ENCODE measurements at regions not wholly inside any gene's neighbourhood (a gene's known extent, or its start where the extent isn't known, plus 50 kb on each side); places are given as distances from the start of the nearest gene placed in this dataset.

DNA sequence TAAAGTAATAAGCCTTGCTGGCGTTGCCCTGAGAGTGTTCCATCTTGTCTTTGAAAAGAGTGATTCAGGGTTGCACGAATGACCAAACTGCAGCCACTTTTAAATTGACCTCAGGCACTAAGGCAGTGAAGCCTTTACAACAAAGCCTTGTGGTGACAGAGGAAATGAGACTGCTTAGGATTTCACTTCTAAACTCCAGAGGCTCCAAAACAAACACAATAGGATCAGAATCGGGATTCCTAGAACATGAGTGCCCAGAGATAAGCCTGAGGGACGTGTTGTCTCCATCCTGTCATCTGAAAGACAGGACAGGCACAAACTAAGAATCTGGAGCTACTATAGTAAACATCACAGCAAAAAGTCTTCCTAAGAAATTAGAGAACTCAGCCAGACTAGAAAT lies 405.2 kb downstream of the PPARGC1A start:
- no peak overlapping the region for H3K9ac ChIP-seq (ENCODE audit: low read length)
- no peak overlapping the region for H2AFZ ChIP-seq (ENCODE audit: low read length)
- no peak overlapping the region for H3K4me2 ChIP-seq (ENCODE audit: low read depth, low read length, poor library complexity, severe bottlenecking)
- no peaks in the 10 kb centered on the region for H3K36me3 ChIP-seq (ENCODE audit: insufficient read depth, low read length)
- H3K4me3 ChIP-seq (ENCODE audit: low read length), result no peak overlapping the region
- no peaks in the 10 kb centered on the region for H3K9me2 ChIP-seq (replicated peaks; ENCODE audit: insufficient read depth, low read length)
- H3K4me1 ChIP-seq (ENCODE audit: low read length), result no peaks in the 10 kb centered on the region
- no peaks in the 10 kb centered on the region for H3K79me2 ChIP-seq (ENCODE audit: low read length)
- H3K9me3 ChIP-seq (ENCODE audit: low read length), result no peaks in the 10 kb centered on the region
- no peak overlapping the region for H3K27ac ChIP-seq (ENCODE audit: low read length)
- H3K27me3 ChIP-seq (ENCODE audit: low read length), result no peaks in the 10 kb centered on the region
- DNase-seq, result no peak
- H4K20me1 ChIP-seq (ENCODE audit: insufficient read depth, low read depth, low read length), result no peaks in the 10 kb centered on the region

DNA sequence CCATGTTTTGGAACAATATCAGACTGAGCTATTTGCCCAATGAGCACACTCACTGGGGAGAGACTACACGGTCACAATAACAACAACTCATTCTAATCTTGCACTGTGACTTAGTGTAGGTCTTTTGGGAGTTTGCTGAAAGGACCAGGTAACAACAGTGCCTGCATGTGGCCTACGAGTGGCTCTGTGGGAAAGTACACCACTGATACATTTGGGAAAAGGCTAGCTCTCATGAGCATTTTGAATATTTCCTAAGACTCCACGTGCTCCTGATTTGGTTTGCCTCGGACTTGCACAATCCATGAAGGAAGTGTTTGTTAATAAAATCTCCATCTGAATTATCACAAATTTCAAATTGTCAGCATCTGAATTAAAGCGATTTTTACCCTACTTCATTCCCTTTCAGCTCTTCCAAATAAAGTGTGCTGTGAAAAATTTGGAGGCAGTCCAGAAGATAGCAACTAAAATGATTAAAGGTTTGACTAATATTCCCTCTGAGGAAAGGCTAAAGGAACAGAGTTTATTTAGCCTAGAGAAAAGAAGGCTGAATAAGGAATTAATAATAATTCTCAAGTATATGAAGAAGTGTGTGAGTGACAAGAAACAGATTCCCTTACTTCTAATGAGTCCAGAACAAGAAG lies 406.4 kb downstream of the PPARGC1A start:
- Histone ChIP-seq H3K9ac (ENCODE audit: low read length) (no peak overlapping the region), H4K20me1 (ENCODE audit: insufficient read depth, low read depth, low read length) (no peaks in the 10 kb centered on the region), H3K27me3 (ENCODE audit: low read length) (no peaks in the 10 kb centered on the region), H3K36me3 (ENCODE audit: insufficient read depth, low read length) (no peaks in the 10 kb centered on the region), H3K4me2 (ENCODE audit: low read depth, low read length, poor library complexity, severe bottlenecking) (no peak overlapping the region), H3K4me3 (ENCODE audit: low read length) (no peak overlapping the region), H3K9me2 (replicated peaks; ENCODE audit: insufficient read depth, low read length) (no peaks in the 10 kb centered on the region), H3K4me1 (ENCODE audit: low read length) (no peaks in the 10 kb centered on the region), H3K27ac (ENCODE audit: low read length) (no peak overlapping the region), H3K9me3 (ENCODE audit: low read length) (no peaks in the 10 kb centered on the region), H3K79me2 (ENCODE audit: low read length) (no peaks in the 10 kb centered on the region), H2AFZ (ENCODE audit: low read length) (no peak overlapping the region)
- no peak for DNase-seq

DNA sequence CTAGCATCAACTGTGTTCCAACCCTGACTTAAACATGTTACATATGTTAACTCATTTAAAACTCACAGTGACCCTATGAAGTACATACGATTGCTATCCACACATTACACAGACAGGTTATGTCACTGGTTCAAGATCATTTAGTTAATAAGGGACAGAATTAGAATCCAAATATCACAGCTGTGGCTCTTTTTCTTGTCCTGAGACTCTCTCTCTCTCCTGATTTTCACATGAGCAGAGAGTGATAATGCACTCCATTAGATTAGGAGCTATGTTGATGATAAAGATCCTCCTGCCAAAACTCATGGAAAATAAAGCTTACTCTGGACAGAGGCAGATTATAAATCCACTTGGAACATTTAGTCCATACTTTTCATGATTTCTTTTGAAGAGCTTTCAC lies 408.3 kb downstream of the PPARGC1A start:
- Histone ChIP-seq H3K79me2 (ENCODE audit: low read length) (no peaks in the 10 kb centered on the region), H3K36me3 (ENCODE audit: insufficient read depth, low read length) (no peaks in the 10 kb centered on the region)

DNA sequence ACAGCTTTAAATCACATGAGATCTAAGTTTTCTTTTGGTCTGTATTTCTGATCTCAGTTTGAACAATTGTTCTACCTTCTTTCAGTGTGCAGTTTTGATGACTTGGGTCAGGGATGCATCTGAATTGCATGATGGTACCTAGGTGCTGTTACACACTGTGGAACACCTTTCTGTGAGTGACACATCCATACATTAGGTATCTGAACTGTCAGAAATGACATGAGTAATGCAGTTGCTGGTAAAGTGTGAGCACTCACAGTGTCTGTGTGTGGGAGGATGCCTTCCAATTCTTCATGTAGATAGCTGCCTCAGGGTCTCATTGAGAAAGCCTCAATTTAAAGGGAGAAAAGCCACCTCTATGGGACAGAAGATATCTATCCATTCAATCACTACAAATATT lies 411.9 kb downstream of the PPARGC1A start:
- DNase-seq, result no peak
- H3K79me2 ChIP-seq (ENCODE audit: low read length), result no peaks in the 10 kb centered on the region
- no peak overlapping the region for H2AFZ ChIP-seq (ENCODE audit: low read length)
- H3K9me3 ChIP-seq (ENCODE audit: low read length), result no peaks in the 10 kb centered on the region
- no peaks in the 10 kb centered on the region for H3K4me1 ChIP-seq (ENCODE audit: low read length)
- H3K9me2 ChIP-seq (replicated peaks; ENCODE audit: insufficient read depth, low read length), result no peaks in the 10 kb centered on the region
- no peaks in the 10 kb centered on the region for H3K36me3 ChIP-seq (ENCODE audit: insufficient read depth, low read length)
- no peak overlapping the region for H3K4me3 ChIP-seq (ENCODE audit: low read length)
- H3K4me2 ChIP-seq (ENCODE audit: low read depth, low read length, poor library complexity, severe bottlenecking), result no peak overlapping the region
- H3K27ac ChIP-seq (ENCODE audit: low read length), result no peak overlapping the region
- H3K27me3 ChIP-seq (ENCODE audit: low read length), result no peaks in the 10 kb centered on the region
- H3K9ac ChIP-seq (ENCODE audit: low read length), result no peak overlapping the region
- no peaks in the 10 kb centered on the region for H4K20me1 ChIP-seq (ENCODE audit: insufficient read depth, low read depth, low read length)

More for the DNA sequence above, 408.3 kb downstream of the PPARGC1A start:
- Histone ChIP-seq H3K9me3 (ENCODE audit: low read length) (no peaks in the 10 kb centered on the region), H3K4me1 (ENCODE audit: low read length) (no peaks in the 10 kb centered on the region), H4K20me1 (ENCODE audit: insufficient read depth, low read depth, low read length) (no peaks in the 10 kb centered on the region), H3K4me3 (ENCODE audit: low read length) (no peak overlapping the region), H2AFZ (ENCODE audit: low read length) (no peak overlapping the region), H3K9ac (ENCODE audit: low read length) (no peak overlapping the region), H3K27me3 (ENCODE audit: low read length) (no peaks in the 10 kb centered on the region), H3K9me2 (replicated peaks; ENCODE audit: insufficient read depth, low read length) (no peaks in the 10 kb centered on the region), H3K4me2 (ENCODE audit: low read depth, low read length, poor library complexity, severe bottlenecking) (no peak overlapping the region), H3K27ac (ENCODE audit: low read length) (no peak overlapping the region)
- DNase-seq, result no peak

DNA sequence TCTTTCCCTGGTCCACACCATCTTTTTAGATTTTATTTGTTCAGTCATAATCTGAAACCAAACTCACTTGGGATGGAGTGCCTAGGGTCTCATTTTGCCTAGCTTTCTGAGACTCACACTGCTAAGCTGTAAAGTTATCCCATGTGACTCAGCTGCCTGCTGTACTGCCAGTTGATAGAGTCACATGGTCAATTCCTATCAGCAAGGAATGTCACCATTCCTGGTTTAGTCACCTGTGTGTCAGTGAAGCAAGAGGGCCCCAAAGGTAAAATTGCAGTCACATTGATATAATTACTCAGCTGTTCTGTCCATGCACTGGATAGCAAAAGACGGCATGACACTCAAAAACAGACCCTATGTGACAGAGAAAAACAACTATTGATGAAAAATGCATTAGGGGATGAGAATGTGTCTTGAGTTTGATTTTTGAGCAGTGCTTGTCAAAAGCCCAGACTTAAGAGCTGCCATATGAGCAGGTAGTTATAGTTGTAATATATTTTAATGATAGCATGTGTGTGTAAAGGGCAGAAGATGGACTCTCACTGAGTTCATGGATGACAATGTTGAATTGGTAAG lies 413.2 kb downstream of the PPARGC1A start:
- Histone ChIP-seq H3K9me3 (ENCODE audit: low read length) (no peaks in the 10 kb centered on the region), H2AFZ (ENCODE audit: low read length) (no peak overlapping the region), H3K27ac (ENCODE audit: low read length) (no peak overlapping the region), H3K36me3 (ENCODE audit: insufficient read depth, low read length) (no peaks in the 10 kb centered on the region), H3K9me2 (replicated peaks; ENCODE audit: insufficient read depth, low read length) (no peaks in the 10 kb centered on the region), H3K27me3 (ENCODE audit: low read length) (no peaks in the 10 kb centered on the region), H3K79me2 (ENCODE audit: low read length) (no peaks in the 10 kb centered on the region), H3K4me2 (ENCODE audit: low read depth, low read length, poor library complexity, severe bottlenecking) (no peak overlapping the region), H3K4me1 (ENCODE audit: low read length) (no peaks in the 10 kb centered on the region), H3K9ac (ENCODE audit: low read length) (no peak overlapping the region), H3K4me3 (ENCODE audit: low read length) (no peak overlapping the region), H4K20me1 (ENCODE audit: insufficient read depth, low read depth, low read length) (no peaks in the 10 kb centered on the region)
- no peak for DNase-seq

DNA sequence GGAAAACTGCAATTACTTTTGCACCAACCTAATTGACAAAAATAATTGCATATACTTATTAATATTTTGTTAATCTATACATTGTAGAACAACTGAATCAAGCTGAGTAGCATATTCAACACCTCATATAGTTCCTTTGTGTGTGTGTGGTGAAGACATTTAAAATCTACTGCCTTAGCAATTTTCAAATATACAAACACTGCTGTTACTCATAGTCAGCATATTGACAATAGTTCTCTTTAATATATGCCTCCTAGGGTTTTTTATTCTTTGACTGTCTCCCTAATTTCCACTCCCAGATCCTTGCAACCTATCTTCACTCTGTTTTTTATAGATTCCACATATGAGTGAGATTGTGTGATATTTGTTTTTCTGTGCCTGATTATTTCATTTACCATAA lies 426.8 kb downstream of the PPARGC1A start:
- Histone ChIP-seq H3K9me3 (ENCODE audit: low read length) (no peaks in the 10 kb centered on the region), H3K9me2 (replicated peaks; ENCODE audit: insufficient read depth, low read length) (no peaks in the 10 kb centered on the region), H3K9ac (ENCODE audit: low read length) (no peak overlapping the region), H3K27ac (ENCODE audit: low read length) (no peak overlapping the region), H3K4me2 (ENCODE audit: low read depth, low read length, poor library complexity, severe bottlenecking) (no peak overlapping the region), H3K79me2 (ENCODE audit: low read length) (no peaks in the 10 kb centered on the region), H3K27me3 (ENCODE audit: low read length) (no peaks in the 10 kb centered on the region), H3K4me3 (ENCODE audit: low read length) (no peak overlapping the region), H2AFZ (ENCODE audit: low read length) (no peak overlapping the region), H3K4me1 (ENCODE audit: low read length) (no peaks in the 10 kb centered on the region), H4K20me1 (ENCODE audit: insufficient read depth, low read depth, low read length) (no peaks in the 10 kb centered on the region), H3K36me3 (ENCODE audit: insufficient read depth, low read length) (no peaks in the 10 kb centered on the region)
- DNase-seq, result no peak

DNA sequence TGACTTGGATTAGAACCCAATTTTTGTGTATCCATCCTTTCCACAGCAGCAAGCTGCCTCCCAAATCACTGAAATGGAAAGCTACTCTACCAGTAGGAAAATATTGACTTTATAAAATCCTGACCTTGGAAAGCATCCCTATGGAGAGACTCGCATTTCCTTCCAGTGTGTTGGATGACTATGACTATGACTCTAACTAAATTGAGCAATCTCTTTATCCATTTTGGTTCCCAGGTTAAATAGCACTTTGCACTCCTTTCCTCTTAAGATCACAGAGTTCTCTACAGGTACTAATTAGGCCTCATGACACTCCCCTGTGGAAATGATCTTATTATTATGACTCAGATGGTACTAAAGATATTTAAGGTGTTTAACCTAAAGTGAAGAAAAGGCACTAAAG lies 431.8 kb downstream of the PPARGC1A start:
- no peaks in the 10 kb centered on the region for H3K36me3 ChIP-seq (ENCODE audit: insufficient read depth, low read length)
- no peak overlapping the region for H2AFZ ChIP-seq (ENCODE audit: low read length)
- no peak overlapping the region for H3K27ac ChIP-seq (ENCODE audit: low read length)
- no peak overlapping the region for H3K4me2 ChIP-seq (ENCODE audit: low read depth, low read length, poor library complexity, severe bottlenecking)
- H3K4me1 ChIP-seq (ENCODE audit: low read length), result no peaks in the 10 kb centered on the region
- H3K4me3 ChIP-seq (ENCODE audit: low read length), result no peak overlapping the region
- H3K9me2 ChIP-seq (replicated peaks; ENCODE audit: insufficient read depth, low read length), result no peaks in the 10 kb centered on the region
- no peak overlapping the region for H3K9ac ChIP-seq (ENCODE audit: low read length)
- H3K27me3 ChIP-seq (ENCODE audit: low read length), result no peaks in the 10 kb centered on the region
- DNase-seq, result no peak
- no peaks in the 10 kb centered on the region for H3K79me2 ChIP-seq (ENCODE audit: low read length)
- H3K9me3 ChIP-seq (ENCODE audit: low read length), result no peaks in the 10 kb centered on the region
- H4K20me1 ChIP-seq (ENCODE audit: insufficient read depth, low read depth, low read length), result no peaks in the 10 kb centered on the region

DNA sequence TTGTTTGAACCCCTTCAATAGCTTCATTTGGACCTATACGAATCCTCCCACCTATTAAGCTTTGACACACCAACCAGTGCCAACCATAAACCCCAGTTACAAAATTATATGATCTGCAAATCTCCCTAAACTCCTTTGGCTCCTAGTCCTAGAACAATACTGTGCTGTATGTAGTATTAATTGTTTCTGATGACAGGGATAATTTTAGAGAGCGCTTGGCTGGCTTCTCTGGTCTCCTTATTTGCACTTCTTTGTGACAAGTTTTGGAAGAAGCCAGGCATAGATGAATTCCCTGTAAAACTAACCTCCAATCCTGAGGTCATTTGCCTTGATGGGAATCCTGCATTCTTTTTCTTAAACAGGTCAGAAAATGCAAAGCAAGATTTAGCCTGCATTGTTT lies 433.0 kb downstream of the PPARGC1A start:
- no peak for DNase-seq
- H3K4me1 ChIP-seq (ENCODE audit: low read length), result no peaks in the 10 kb centered on the region
- H3K36me3 ChIP-seq (ENCODE audit: insufficient read depth, low read length), result no peaks in the 10 kb centered on the region
- H3K9ac ChIP-seq (ENCODE audit: low read length), result no peak overlapping the region
- H4K20me1 ChIP-seq (ENCODE audit: insufficient read depth, low read depth, low read length), result no peaks in the 10 kb centered on the region
- H3K4me2 ChIP-seq (ENCODE audit: low read depth, low read length, poor library complexity, severe bottlenecking), result no peak overlapping the region
- H3K4me3 ChIP-seq (ENCODE audit: low read length), result no peak overlapping the region
- no peaks in the 10 kb centered on the region for H3K9me3 ChIP-seq (ENCODE audit: low read length)
- no peaks in the 10 kb centered on the region for H3K9me2 ChIP-seq (replicated peaks; ENCODE audit: insufficient read depth, low read length)
- no peaks in the 10 kb centered on the region for H3K79me2 ChIP-seq (ENCODE audit: low read length)
- H2AFZ ChIP-seq (ENCODE audit: low read length), result no peak overlapping the region
- no peak overlapping the region for H3K27ac ChIP-seq (ENCODE audit: low read length)
- H3K27me3 ChIP-seq (ENCODE audit: low read length), result no peaks in the 10 kb centered on the region
